Spleen (tissue), 7 donors: ENCODE measurements at regions not wholly inside any gene's neighbourhood (a gene's known extent, or its start where the extent isn't known, plus 50 kb on each side); places are given as distances from the start of the nearest gene placed in this dataset.

Experiments
- CTCF ChIP-seq, 11 experiments: fragments of 200-600 bp in 7 of 11; fragments of 450-650 bp in 4 of 11; sonication (generic) in 4 of 11; IDR thresholded peaks in 8 of 11; conservative IDR thresholded peaks in 3 of 11; 1 replicate in 7 of 11; 2 replicates in 4 of 11; pipeline versions ENCODE4 v1.4.0 to v1.8.0; 2016 to 2021; ENCODE audit warnings: antibody characterized with exemption in 11 of 11, inconsistent platforms in 4 of 11, mild to moderate bottlenecking in 1 of 11
- POLR2A ChIP-seq, 3 donors: fragments of 450-650 bp; IDR thresholded peaks; one replicate each; pipeline ENCODE4 v1.5.1; 2017; ENCODE audit warnings: antibody characterized with exemption in 3 of 3, mild to moderate bottlenecking in 1 of 3
- donor health status: DM: no; HTN: no; CAD: no; lungs with moderate emphysema.
- donor health status: DM: no; HTN: no; CAD: no.
- donor health status: DM: no; HTN: no; CAD: no.

DNA sequence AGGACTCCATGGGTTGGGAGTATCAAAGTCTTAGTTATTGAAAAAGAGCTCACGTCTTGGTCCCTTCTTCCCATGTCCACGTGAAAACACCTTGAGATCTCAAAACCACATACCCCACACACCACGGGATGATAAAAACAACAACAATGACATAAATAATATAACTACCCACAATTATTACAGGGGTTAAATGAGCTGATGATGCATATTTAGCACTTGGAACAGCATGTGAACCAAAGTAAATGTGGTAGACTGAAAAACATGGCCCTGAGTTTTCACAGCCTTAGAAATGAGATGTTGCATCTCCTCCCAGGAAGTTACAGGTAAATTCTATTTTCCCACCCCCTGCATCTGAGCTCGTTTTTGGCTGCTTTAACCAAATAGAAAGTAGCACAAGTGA, 208.9 kb downstream of the C16orf95 start:
- TF ChIP-seq CTCF (IDR thresholded peaks at IDR 0.05 in 8 of 11, conservative IDR thresholded peaks at IDR 0.05 in 3 of 11): no peak
- no peak for TF ChIP-seq POLR2A (IDR thresholded peaks at IDR 0.05)
